ENCODE measurements at regions not wholly inside any gene's neighbourhood (a gene's known extent, or its start where the extent isn't known, plus 50 kb on each side); places are given as distances from the start of the nearest gene placed in this dataset.

DNA sequence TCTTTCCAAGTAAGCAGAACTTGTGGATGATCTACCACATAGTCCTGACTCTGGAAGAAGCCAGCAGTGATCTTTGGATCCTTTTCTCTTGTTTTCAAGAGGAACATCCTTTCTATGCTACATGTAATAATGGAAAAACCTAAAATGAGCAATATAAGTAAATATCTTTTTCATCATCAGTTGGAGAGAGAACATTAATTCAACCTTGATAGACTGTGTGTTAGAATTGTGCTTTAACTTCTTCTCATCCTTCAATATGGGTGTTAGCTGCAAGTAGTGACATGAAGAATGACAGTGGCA lies 65.6 kb upstream of the IFNGR1 start:
- TF ChIP-seq CTCF (IDR thresholded peaks at IDR 0.05) = no peak
- TF ChIP-seq CEBPB (IDR thresholded peaks at IDR 0.05) = no peak
- TF ChIP-seq POLR2A (IDR thresholded peaks at IDR 0.05; ENCODE audit: low read length) = no peak
- TF ChIP-seq FOSL2 (IDR thresholded peaks at IDR 0.05) = no peak
- no peak for TF ChIP-seq FOSL2 (CRISPR knock-in tag; IDR thresholded peaks at IDR 0.05)
- no peak for TF ChIP-seq ZFP36 (IDR thresholded peaks at IDR 0.05; ENCODE audit: borderline replicate concordance, partially characterized antibody)
- TF ChIP-seq RARB (CRISPR knock-in tag; IDR thresholded peaks at IDR 0.05) = no peak
- TF ChIP-seq BHLHE40 (IDR thresholded peaks at IDR 0.05; ENCODE audit: low read depth, low read length) = no peak
- TF ChIP-seq MAX (IDR thresholded peaks at IDR 0.05) = no peak
- TF ChIP-seq RCOR1 (IDR thresholded peaks at IDR 0.05; ENCODE audit: low read depth, low read length) = no peak
- no peak for TF ChIP-seq HMGXB4 (CRISPR knock-in tag; IDR thresholded peaks at IDR 0.05; ENCODE audit: borderline replicate concordance)
- TF ChIP-seq E2F6 (IDR thresholded peaks at IDR 0.05; ENCODE audit: borderline replicate concordance, low read depth) = no peak
- no peak for TF ChIP-seq MYC (IDR thresholded peaks at IDR 0.05; ENCODE audit: borderline replicate concordance, low read length)
- TF ChIP-seq RFX5 (IDR thresholded peaks at IDR 0.05) = no peak
- no peak for TF ChIP-seq EP300 (IDR thresholded peaks at IDR 0.05)
